IPS-18a (cell line): ENCODE measurements at regions not wholly inside any gene's neighbourhood (a gene's known extent, or its start where the extent isn't known, plus 50 kb on each side); places are given as distances from the start of the nearest gene placed in this dataset.

ENCODE experiments used
- H3K27ac ChIP-seq: one replicate; pipeline ENCODE4 v1.5.1; 2013; ENCODE audit warnings: low read length
- H3K27me3 ChIP-seq: one replicate; pipeline ENCODE4 v1.6.1; 2013; ENCODE audit warnings: mild to moderate bottlenecking, low read length; ENCODE audit not compliant: control insufficient read depth, insufficient read depth
- H3K36me3 ChIP-seq: one replicate; pipeline ENCODE4 v1.6.1; 2013; ENCODE audit warnings: low read depth, low read length; ENCODE audit not compliant: control insufficient read depth
- H3K4me1 ChIP-seq: one replicate; pipeline ENCODE4 v1.6.1; 2013; ENCODE audit warnings: low read depth, low read length; ENCODE audit not compliant: control insufficient read depth
- H3K4me3 ChIP-seq: one replicate; pipeline ENCODE4 v1.5.1; 2013; ENCODE audit warnings: low read length
- H3K9ac ChIP-seq: one replicate; pipeline ENCODE4 v1.6.1; 2013; ENCODE audit warnings: mild to moderate bottlenecking, low read length, moderate library complexity
- H3K9me3 ChIP-seq: one replicate; pipeline ENCODE4 v1.6.1; 2013; ENCODE audit warnings: low read depth, low read length; ENCODE audit not compliant: control insufficient read depth

DNA sequence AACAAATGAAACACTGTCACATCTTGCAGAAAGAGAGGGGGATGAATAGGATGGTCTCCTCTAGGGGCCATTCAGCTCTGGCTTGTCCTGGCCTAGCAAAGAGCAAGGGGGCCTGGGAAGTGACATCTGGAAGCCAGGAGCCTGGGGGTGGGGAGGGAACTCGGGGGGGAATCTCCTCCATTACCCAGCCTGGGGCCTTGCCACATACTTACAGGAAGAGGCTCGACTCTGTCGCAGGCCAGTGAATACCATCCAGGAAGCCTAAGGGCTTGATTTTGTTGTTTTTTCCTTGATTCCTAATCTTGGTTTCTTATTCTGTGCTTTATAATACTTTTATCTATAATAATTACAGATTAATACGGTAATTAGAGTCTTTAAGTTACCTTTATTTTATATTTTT is 797.5 kb upstream of the ID2 start:
- Histone ChIP-seq H3K9ac (no peak overlapping the region), H3K27me3 (no peaks in the 10 kb centered on the region), H3K36me3 (peaks cover 57% of the 10 kb centered on the region), H3K4me3 (no peak overlapping the region), H3K27ac (no peak overlapping the region), H3K9me3 (no peaks in the 10 kb centered on the region), H3K4me1 (peaks cover 26% of the 10 kb centered on the region)

DNA sequence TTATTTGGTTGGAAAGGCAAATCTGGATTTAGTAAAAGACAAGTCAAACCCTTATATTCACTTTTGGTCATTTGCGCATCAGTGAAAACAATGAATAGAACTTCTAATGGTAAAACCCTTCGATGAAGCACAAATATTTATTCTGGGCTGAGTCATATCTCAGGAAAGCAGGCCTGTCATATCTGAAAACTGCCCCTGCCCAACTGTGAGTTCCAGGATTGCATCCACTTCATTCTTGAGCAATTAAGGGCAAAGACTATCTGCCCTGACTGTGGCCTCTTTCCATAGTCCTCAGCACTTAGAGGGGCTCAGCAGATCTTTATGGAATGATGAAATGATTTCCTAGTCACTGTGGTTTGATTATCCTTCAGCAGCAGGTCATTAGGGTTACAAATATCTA is 795.2 kb upstream of the ID2 start:
- Histone ChIP-seq H3K27ac (no peak overlapping the region), H3K27me3 (no peaks in the 10 kb centered on the region), H3K36me3 (peaks cover 51% of the 10 kb centered on the region), H3K9me3 (no peaks in the 10 kb centered on the region), H3K4me3 (no peak overlapping the region), H3K4me1 (peaks cover 26% of the 10 kb centered on the region), H3K9ac (no peak overlapping the region)

DNA sequence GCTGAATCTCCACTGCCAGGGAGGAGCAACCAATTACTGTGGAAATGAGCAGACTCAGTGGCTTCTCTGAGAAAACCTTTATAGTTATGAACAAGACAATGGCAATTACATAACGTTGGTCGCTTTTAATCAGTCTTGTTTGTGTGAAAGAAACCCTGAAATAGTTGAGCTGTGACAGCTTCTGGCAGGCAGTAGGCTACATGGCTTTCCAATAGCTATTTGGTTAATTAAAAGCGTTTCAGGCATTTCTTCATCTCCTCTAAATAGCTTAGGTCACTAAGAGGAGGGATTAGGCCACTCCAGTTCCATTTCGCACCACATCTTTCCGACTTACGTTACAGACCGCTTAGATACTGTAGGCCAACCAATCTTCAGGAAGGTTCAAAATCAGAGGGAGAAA is 794.4 kb upstream of the ID2 start:
- H3K4me3 ChIP-seq = no peak overlapping the region
- H3K9me3 ChIP-seq = no peaks in the 10 kb centered on the region
- H3K27ac ChIP-seq = no peak overlapping the region
- H3K27me3 ChIP-seq = no peaks in the 10 kb centered on the region
- H3K4me1 ChIP-seq = peaks cover 30% of the 10 kb centered on the region
- no peak overlapping the region for H3K9ac ChIP-seq
- peaks cover 49% of the 10 kb centered on the region for H3K36me3 ChIP-seq

DNA sequence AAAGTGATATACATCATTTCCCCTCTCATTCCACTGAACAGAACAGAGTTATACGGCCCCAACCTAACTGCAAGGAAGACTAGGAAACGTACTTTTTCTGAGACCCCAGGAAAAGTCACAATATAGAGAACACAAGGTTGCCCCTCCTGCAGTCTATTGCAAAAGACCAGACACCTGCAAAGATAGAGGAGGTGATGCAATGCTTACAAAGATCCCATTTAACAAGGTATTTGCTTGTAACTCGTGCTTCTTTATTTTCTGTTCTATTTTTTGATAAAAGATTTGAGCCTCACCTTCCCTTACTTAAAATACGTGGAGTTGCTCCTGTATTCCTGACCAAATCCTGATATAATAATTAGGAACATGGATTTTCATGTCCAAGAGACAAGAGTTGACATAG is 793.0 kb upstream of the ID2 start:
- Histone ChIP-seq H3K27ac (no peak overlapping the region), H3K9ac (no peak overlapping the region), H3K36me3 (peaks cover 39% of the 10 kb centered on the region), H3K4me3 (no peak overlapping the region), H3K27me3 (no peaks in the 10 kb centered on the region), H3K9me3 (no peaks in the 10 kb centered on the region), H3K4me1 (peaks cover 30% of the 10 kb centered on the region)

DNA sequence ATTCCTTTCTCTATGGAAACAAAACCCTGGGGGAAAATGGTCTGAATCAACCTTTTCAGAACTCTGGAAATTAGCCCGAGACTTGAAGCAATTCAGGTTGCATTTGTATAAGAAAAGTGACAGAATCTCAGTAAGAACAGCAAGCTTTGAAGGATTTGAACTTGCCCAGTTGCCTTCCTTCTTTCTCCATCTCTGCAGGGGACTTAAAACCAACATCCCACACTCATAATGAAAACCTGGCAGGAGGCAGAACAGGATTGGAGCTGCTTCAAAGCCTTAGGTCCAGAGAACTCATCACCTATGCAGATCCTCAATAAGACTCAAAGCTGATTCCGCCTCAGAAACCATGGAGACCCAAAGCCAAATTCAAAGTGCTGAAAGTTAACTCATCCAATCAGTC is 790.5 kb upstream of the ID2 start:
- H3K4me1 ChIP-seq = peaks cover 30% of the 10 kb centered on the region
- H3K4me3 ChIP-seq = peak overlapping the region; percentile 36
- peaks cover 24% of the 10 kb centered on the region for H3K36me3 ChIP-seq
- H3K27me3 ChIP-seq = no peaks in the 10 kb centered on the region
- H3K27ac ChIP-seq = peak overlapping the region; percentile 61
- H3K9me3 ChIP-seq = no peaks in the 10 kb centered on the region
- peak overlapping the region; percentile 31 for H3K9ac ChIP-seq

DNA sequence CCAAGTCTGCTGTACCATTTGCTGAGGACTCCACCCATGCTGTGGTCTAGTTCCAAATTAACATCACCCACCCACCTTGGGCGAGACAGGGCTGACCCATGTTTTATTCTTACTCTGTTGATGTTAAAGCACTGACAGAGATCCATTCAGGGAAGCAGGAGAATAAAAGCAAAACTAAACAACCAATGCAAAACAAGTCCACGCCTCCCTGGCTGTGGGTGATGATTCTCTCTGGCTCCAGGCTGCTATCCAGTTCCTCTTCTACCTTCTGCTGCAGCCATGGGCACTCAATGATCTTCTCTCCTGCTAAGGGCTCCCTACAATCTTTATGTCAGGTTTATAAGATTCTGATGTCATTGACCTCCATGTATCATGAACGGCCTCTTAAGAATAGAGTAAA is 786.6 kb upstream of the ID2 start:
- H3K27ac ChIP-seq = no peak overlapping the region
- H3K4me1 ChIP-seq = peaks cover 34% of the 10 kb centered on the region
- H3K27me3 ChIP-seq = no peaks in the 10 kb centered on the region
- no peak overlapping the region for H3K4me3 ChIP-seq
- H3K9me3 ChIP-seq = no peaks in the 10 kb centered on the region
- H3K36me3 ChIP-seq = peaks cover 3% of the 10 kb centered on the region
- no peak overlapping the region for H3K9ac ChIP-seq

DNA sequence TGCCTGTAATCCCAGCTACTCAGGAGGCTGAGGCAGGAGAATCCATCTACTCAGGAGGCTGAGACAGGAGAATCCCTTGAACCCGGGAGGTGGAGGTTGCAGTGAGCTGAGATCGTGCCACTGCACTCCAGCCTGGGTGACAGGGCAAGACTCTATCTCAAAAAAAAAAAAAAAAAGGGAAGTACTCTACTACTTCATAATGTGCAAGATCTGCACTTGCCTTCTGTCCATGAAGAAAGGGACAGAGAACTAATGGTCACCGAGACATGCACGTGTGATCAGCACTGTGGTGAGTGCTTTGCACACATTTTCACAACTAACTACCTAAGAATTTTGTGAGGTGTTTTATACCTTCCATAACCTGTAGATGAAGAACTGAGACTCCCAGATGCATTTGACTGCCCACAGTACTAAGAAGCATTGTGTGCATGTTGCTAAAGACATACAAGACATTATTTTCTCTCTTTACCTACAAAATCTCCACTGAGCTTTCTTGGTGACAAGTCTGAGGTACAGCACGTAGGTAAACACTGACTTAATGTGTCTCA is 784.8 kb upstream of the ID2 start:
- no peaks in the 10 kb centered on the region for H3K27me3 ChIP-seq
- no peaks in the 10 kb centered on the region for H3K9me3 ChIP-seq
- H3K9ac ChIP-seq = no peak overlapping the region
- H3K36me3 ChIP-seq = peaks cover under 1% of the 10 kb centered on the region
- H3K4me1 ChIP-seq = peaks cover 25% of the 10 kb centered on the region
- H3K27ac ChIP-seq = no peak overlapping the region
- H3K4me3 ChIP-seq = no peak overlapping the region

DNA sequence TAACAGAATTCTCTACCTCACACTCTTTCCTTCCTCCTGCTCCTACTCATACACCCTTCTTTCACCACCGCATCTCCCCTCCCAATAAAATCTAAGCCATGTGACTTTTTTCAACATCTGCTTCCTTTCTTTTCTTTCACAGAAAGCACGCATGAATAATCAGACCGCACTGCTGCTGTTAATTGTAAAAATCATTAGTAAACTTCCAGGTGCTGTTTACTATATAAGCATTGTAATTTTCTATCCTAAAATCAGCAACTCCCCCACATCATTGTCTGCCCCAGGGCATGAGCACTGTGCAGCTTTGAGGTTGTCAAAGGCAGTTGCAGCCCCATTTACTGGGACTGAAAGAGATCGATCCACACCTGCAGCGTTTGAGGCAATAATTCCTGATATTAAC is 782.6 kb upstream of the ID2 start:
- Histone ChIP-seq H3K9me3 (no peaks in the 10 kb centered on the region), H3K4me3 (no peak overlapping the region), H3K9ac (no peak overlapping the region), H3K4me1 (peaks cover 24% of the 10 kb centered on the region), H3K36me3 (no peaks in the 10 kb centered on the region), H3K27me3 (no peaks in the 10 kb centered on the region), H3K27ac (no peak overlapping the region)

DNA sequence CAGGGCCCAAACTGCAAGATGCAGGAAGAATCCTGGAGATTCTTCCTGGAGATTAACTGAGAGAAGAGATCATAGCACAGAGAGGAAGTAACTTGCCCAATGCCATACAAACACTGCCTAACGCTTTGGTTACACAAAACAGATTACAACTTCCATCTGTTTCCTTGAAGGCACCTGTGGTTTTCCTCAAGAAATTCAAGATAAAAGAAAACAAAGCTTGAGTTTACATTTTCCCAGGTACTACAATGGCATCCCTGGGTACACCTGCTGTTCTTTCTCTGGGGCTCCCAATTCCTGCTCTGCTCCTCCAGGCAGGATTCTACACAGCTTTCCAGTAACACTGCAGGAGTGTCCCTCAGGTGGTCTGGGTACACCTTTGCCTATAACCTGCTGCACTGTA is 781.9 kb upstream of the ID2 start:
- H3K27ac ChIP-seq = no peak overlapping the region

DNA sequence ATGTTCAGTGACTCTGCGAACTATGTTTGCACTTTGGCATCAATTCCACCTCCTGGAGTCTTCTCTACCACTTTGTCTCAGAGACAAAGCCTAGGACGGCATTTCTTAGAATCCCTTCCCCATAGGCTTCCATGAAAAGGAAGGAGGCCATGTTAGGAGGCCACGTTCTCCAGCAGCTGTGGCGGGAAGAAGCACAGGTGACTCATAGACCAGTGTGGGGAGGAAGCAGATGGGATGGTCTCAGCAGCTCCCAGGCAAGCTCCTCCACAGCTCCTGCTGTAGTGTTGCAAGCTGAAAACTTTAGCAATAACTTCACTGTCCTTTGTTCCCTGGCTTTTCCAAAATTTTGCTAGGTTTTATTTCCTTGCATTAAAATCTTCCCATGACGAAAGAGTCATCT is 781.3 kb upstream of the ID2 start:
- Histone ChIP-seq H3K36me3 (no peaks in the 10 kb centered on the region), H3K27ac (no peak overlapping the region), H3K4me1 (peaks cover 24% of the 10 kb centered on the region), H3K9ac (no peak overlapping the region), H3K9me3 (no peaks in the 10 kb centered on the region), H3K27me3 (no peaks in the 10 kb centered on the region), H3K4me3 (no peak overlapping the region)

More for the DNA sequence above, 781.9 kb upstream of the ID2 start:
- Histone ChIP-seq H3K9me3 (no peaks in the 10 kb centered on the region), H3K4me1 (peaks cover 24% of the 10 kb centered on the region), H3K27me3 (no peaks in the 10 kb centered on the region), H3K36me3 (no peaks in the 10 kb centered on the region), H3K4me3 (no peak overlapping the region), H3K9ac (no peak overlapping the region)

DNA sequence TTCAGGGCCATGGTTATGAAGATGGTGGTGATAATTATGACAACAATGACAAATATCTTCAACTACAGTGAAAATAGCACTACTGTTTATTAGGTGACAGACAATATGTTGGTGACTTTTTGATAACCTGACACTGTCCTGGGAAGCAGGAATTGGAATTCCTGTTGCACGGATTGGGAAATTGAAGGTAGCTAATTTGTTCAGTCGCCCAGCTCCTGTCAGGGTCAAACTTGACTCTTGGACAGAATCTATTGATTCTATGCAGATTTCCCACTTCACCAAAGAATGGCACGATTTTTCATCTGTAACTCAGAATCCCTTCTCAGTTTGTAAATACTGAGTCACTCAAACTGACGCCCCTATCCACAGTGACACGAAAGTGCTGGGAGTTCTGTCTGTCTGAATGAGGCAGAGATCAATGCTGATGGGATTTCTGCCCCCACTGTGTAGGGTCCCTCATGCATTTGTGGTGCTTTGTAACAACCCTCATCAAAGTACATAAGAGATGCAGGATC is 779.5 kb upstream of the ID2 start:
- Histone ChIP-seq H3K9me3 (no peaks in the 10 kb centered on the region), H3K27me3 (no peaks in the 10 kb centered on the region), H3K9ac (no peak overlapping the region), H3K27ac (no peak overlapping the region), H3K4me3 (no peak overlapping the region), H3K36me3 (no peaks in the 10 kb centered on the region), H3K4me1 (peaks cover 29% of the 10 kb centered on the region)

DNA sequence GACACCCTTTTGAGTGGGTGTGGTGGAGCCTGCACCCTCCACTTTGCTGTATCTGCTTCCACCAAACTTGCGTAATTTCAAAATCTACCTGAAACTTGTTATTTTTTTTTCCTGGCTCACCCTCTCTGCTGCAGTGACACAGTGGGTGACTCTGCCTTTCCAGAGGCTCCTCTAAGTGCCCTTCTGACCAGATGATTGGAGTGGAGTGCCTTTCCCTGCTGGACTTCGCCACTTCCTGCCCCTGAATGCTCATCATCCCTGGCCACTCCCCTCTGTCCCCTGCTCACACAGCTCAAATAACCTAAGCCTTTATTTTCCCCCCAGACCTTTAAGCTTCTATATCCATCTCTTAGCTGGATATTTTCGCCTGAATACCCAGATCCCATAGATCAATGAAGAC is 777.5 kb upstream of the ID2 start:
- Histone ChIP-seq H3K27ac (no peak overlapping the region), H3K4me1 (peaks cover 20% of the 10 kb centered on the region), H3K4me3 (no peak overlapping the region), H3K27me3 (no peaks in the 10 kb centered on the region), H3K9me3 (no peaks in the 10 kb centered on the region), H3K9ac (no peak overlapping the region), H3K36me3 (no peaks in the 10 kb centered on the region)
